Right renal pelvis (tissue), 4 donors: ENCODE measurements at regions not wholly inside any gene's neighbourhood (a gene's known extent, or its start where the extent isn't known, plus 50 kb on each side); places are given as distances from the start of the nearest gene placed in this dataset.
"Not testable (repeated sequence)": the region's sequence is repeated elsewhere in the genome, so short reads cannot be mapped to it uniquely, and the experiment has no call there.

Experiments
- DNase-seq, 4 donors: peaks; one replicate each; pipeline ENCODE4 v3.0.0-alpha.2; 2013; ENCODE audit warnings: low read depth in 4 of 4, low spot score in 3 of 4, missing footprints in 1 of 4

GRCh38 chrX:38937926-38938325 is 136.7 kb downstream of the MID1IP1 start:
- no peak for DNase-seq

- no peak for DNase-seq
Measured at GRCh38 chrX:38939067-38939466, 137.8 kb downstream of the MID1IP1 start.

GRCh38 chrX:38940547-38940946 is 139.3 kb downstream of the MID1IP1 start:
- no peak for DNase-seq

- no peak for DNase-seq
Measured at GRCh38 chrX:38941675-38942074, 140.4 kb downstream of the MID1IP1 start.

GRCh38 chrX:38943120-38943519 is 141.9 kb downstream of the MID1IP1 start:
- no peak for DNase-seq

GRCh38 chrX:38948046-38948445 is 146.8 kb downstream of the MID1IP1 start:
- no peak for DNase-seq

- DNase-seq: no peak
Measured at GRCh38 chrX:38954520-38954919, 153.3 kb downstream of the MID1IP1 start.

- DNase-seq: no peak
Measured at GRCh38 chrX:38959736-38960135, 158.5 kb downstream of the MID1IP1 start.

- DNase-seq: peak in 2 of 4 donors; percentile 6 to 22
Measured at GRCh38 chrX:38960137-38960536, 158.9 kb downstream of the MID1IP1 start.

- no peak for DNase-seq
Measured at GRCh38 chrX:38961936-38962335, 160.7 kb downstream of the MID1IP1 start.

GRCh38 chrX:38963244-38963643 is 162.0 kb downstream of the MID1IP1 start:
- not testable (repeated sequence) for DNase-seq

GRCh38 chrX:38965888-38966287 is 164.6 kb downstream of the MID1IP1 start:
- no peak for DNase-seq

GRCh38 chrX:38968344-38969216 is 167.3 kb downstream of the MID1IP1 start:
- DNase-seq: no peak

GRCh38 chrX:38970074-38970473 is 168.8 kb downstream of the MID1IP1 start:
- DNase-seq: no peak

GRCh38 chrX:38970845-38971244 is 169.6 kb downstream of the MID1IP1 start:
- no peak for DNase-seq

- DNase-seq: no peak
Measured at GRCh38 chrX:38973322-38973721, 172.1 kb downstream of the MID1IP1 start.

- no peak for DNase-seq
Measured at GRCh38 chrX:38974542-38974941, 173.3 kb downstream of the MID1IP1 start.

- DNase-seq: no peak
Measured at GRCh38 chrX:38975368-38975942, 174.2 kb downstream of the MID1IP1 start.

- no peak for DNase-seq
Measured at GRCh38 chrX:38982370-38982769, 181.1 kb downstream of the MID1IP1 start.

- DNase-seq: no peak
Measured at GRCh38 chrX:38982843-38983242, 181.6 kb downstream of the MID1IP1 start.

- no peak for DNase-seq
Measured at GRCh38 chrX:38985375-38985774, 184.1 kb downstream of the MID1IP1 start.

- DNase-seq: no peak
Measured at GRCh38 chrX:38985945-38986344, 184.7 kb downstream of the MID1IP1 start.
